Mesenchymal stem cell (in vitro differentiated cells and primary cell): ENCODE measurements at regions not wholly inside any gene's neighbourhood (a gene's known extent, or its start where the extent isn't known, plus 50 kb on each side); places are given as distances from the start of the nearest gene placed in this dataset.

ENCODE experiments used
- DNase-seq: peaks from one replicate; pipeline ENCODE4 v3.0.0-alpha.2; 2013
- H2AFZ ChIP-seq: one replicate; pipeline ENCODE4 v1.6.1; 2013; ENCODE audit warnings: low read depth, mild to moderate bottlenecking, control low read depth, inconsistent platforms, low read length, moderate library complexity
- H2AK5ac ChIP-seq: 2 replicates; pipeline ENCODE4 v1.6.1; 2013; ENCODE audit warnings: low read length, moderate library complexity, mild to moderate bottlenecking, inconsistent platforms; ENCODE audit not compliant: severe bottlenecking
- H2BK120ac ChIP-seq: one replicate; pipeline ENCODE4 v1.6.1; 2013; ENCODE audit warnings: low read depth, mild to moderate bottlenecking, inconsistent platforms, low read length, moderate library complexity
- H2BK12ac ChIP-seq, 2 experiments: one replicate each; pipeline ENCODE4 v1.6.1; 2013; ENCODE audit warnings: inconsistent platforms in 2 of 2, low read length in 2 of 2, mild to moderate bottlenecking in 2 of 2, moderate library complexity in 2 of 2, control low read depth in 1 of 2
- H2BK15ac ChIP-seq: one replicate; pipeline ENCODE4 v1.6.1; 2013; ENCODE audit warnings: mild to moderate bottlenecking, low read depth, inconsistent platforms; ENCODE audit not compliant: poor library complexity, severe bottlenecking
- H2BK5ac ChIP-seq: 2 replicates; pipeline ENCODE4 v1.6.1; 2013; ENCODE audit warnings: low read depth, mild to moderate bottlenecking, low read length, control low read depth, inconsistent platforms; ENCODE audit not compliant: poor library complexity, severe bottlenecking
- H3K14ac ChIP-seq, 2 experiments: one replicate each; pipeline ENCODE4 v1.6.1; 2013; ENCODE audit warnings: inconsistent platforms in 2 of 2, low read length in 2 of 2, control low read depth in 1 of 2, mild to moderate bottlenecking in 1 of 2, moderate library complexity in 1 of 2
- H3K18ac ChIP-seq, 2 experiments: one replicate each; pipeline ENCODE4 v1.6.1; 2013; ENCODE audit warnings: inconsistent platforms in 2 of 2, low read length in 2 of 2, control low read depth in 1 of 2, low read depth in 1 of 2, mild to moderate bottlenecking in 1 of 2
- H3K23ac ChIP-seq, 2 experiments: one replicate each; pipeline ENCODE4 v1.6.1; 2013; ENCODE audit warnings: inconsistent platforms in 2 of 2, low read length in 2 of 2, mild to moderate bottlenecking in 2 of 2, moderate library complexity in 2 of 2, control low read depth in 1 of 2
- H3K27ac ChIP-seq: 2 replicates; pipeline ENCODE4 v1.5.1; 2013; ENCODE audit warnings: mild to moderate bottlenecking, moderate library complexity, low read length, control low read depth, inconsistent platforms; ENCODE audit not compliant: poor library complexity, severe bottlenecking
- H3K27me3 ChIP-seq, 2 experiments: 2 replicates each; pipeline versions ENCODE4 v1.6.1 to v1.7.0; 2013; ENCODE audit warnings: low read length in 2 of 2, mild to moderate bottlenecking in 2 of 2, moderate library complexity in 2 of 2, control low read depth in 1 of 2, inconsistent platforms in 1 of 2; ENCODE audit not compliant: control insufficient read depth in 1 of 2, insufficient read depth in 1 of 2
- H3K36me3 ChIP-seq, 2 experiments: 2 replicates each; pipeline versions ENCODE4 v1.6.1 to v1.7.0; 2013; ENCODE audit warnings: low read length in 2 of 2, control low read depth in 1 of 2, inconsistent platforms in 1 of 2, low read depth in 1 of 2, mild to moderate bottlenecking in 1 of 2; ENCODE audit not compliant: insufficient read depth in 2 of 2, control insufficient read depth in 1 of 2
- H3K4ac ChIP-seq, 2 experiments: one replicate each; pipeline ENCODE4 v1.6.1; 2013; ENCODE audit warnings: inconsistent platforms in 2 of 2, low read length in 2 of 2, mild to moderate bottlenecking in 2 of 2, moderate library complexity in 2 of 2, control low read depth in 1 of 2, low read depth in 1 of 2
- H3K4me1 ChIP-seq: 2 replicates; pipeline ENCODE4 v1.6.1; 2013; ENCODE audit warnings: low read depth, low read length, control low read depth; ENCODE audit not compliant: control insufficient read depth, insufficient read depth
- H3K4me2 ChIP-seq: 2 replicates; pipeline ENCODE4 v1.6.1; 2013; ENCODE audit warnings: low read length, mild to moderate bottlenecking, inconsistent platforms; ENCODE audit not compliant: poor library complexity, severe bottlenecking
- H3K4me3 ChIP-seq, 2 experiments: 2 replicates each; pipeline versions ENCODE4 v1.5.1 to v1.7.0; 2013; ENCODE audit warnings: low read length in 2 of 2, mild to moderate bottlenecking in 2 of 2, control low read depth in 1 of 2, low read depth in 1 of 2; ENCODE audit not compliant: insufficient read depth in 1 of 2
- H3K79me1 ChIP-seq: replicated peaks from 2 replicates; pipeline ENCODE4 v1.6.1; 2013; ENCODE audit warnings: mild to moderate bottlenecking, control low read depth, low read length, inconsistent platforms; ENCODE audit not compliant: poor library complexity, severe bottlenecking
- H3K9ac ChIP-seq: 2 replicates; pipeline ENCODE4 v1.7.0; 2013; ENCODE audit warnings: mild to moderate bottlenecking, low read length, moderate library complexity
- H3K9me3 ChIP-seq: 2 replicates; pipeline ENCODE4 v1.7.0; 2013; ENCODE audit warnings: mild to moderate bottlenecking, low read length; ENCODE audit not compliant: control insufficient read depth
- H4K8ac ChIP-seq: one replicate; pipeline ENCODE4 v1.6.1; 2013; ENCODE audit warnings: inconsistent platforms, mild to moderate bottlenecking, low read length, moderate library complexity
- H4K91ac ChIP-seq: one replicate; pipeline ENCODE4 v1.6.1; 2013; ENCODE audit warnings: mild to moderate bottlenecking, low read length, inconsistent platforms
- WGBS: methylation state at CpG from one replicate; pipeline ENCODE4 v1.1.7; 2013; ENCODE audit warnings: mixed read lengths; 5-methylcytosine and 5-hydroxymethylcytosine counted together

- Histone ChIP-seq H3K36me3 (no peaks in the 10 kb centered on the region), H3K18ac (no peak overlapping the region), H2BK5ac (no peak overlapping the region), H3K27ac (no peak overlapping the region), H3K4me1 (no peaks in the 10 kb centered on the region), H4K91ac (no peak overlapping the region), H2AK5ac (no peak overlapping the region), H2AFZ (no peak overlapping the region), H3K9me3 (no peaks in the 10 kb centered on the region), H4K8ac (no peak overlapping the region), H3K27me3 (no peaks in the 10 kb centered on the region), H2BK15ac (no peak overlapping the region), H2BK120ac (no peak overlapping the region), H2BK12ac (no peak overlapping the region), H3K4me2 (no peak overlapping the region), H3K23ac (no peak overlapping the region), H3K9ac (no peak overlapping the region), H3K4ac (no peak overlapping the region), H3K4me3 (no peak overlapping the region), H3K79me1 (no peaks in the 10 kb centered on the region), H3K14ac (no peak overlapping the region)
- DNase-seq: no peak
- WGBS: 20% methylated on average over 1 of the region's 1 CpG
Measured at GRCh38 chr1:242586360-242586680, 61.8 kb upstream of the PLD5 start.

GRCh38 chr1:242585616-242586359 is 61.3 kb upstream of the PLD5 start:
- DNase-seq: no peak
- Histone ChIP-seq H3K4ac (no peak overlapping the region), H2AFZ (no peak overlapping the region), H4K91ac (no peak overlapping the region), H2BK15ac (no peak overlapping the region), H3K27me3 (no peaks in the 10 kb centered on the region), H2BK12ac (no peak overlapping the region), H3K27ac (no peak overlapping the region), H3K18ac (no peak overlapping the region), H3K9me3 (no peaks in the 10 kb centered on the region), H2AK5ac (no peak overlapping the region), H3K9ac (no peak overlapping the region), H3K79me1 (no peaks in the 10 kb centered on the region), H2BK120ac (no peak overlapping the region), H3K4me2 (no peak overlapping the region), H3K14ac (no peak overlapping the region), H3K4me1 (no peaks in the 10 kb centered on the region), H2BK5ac (no peak overlapping the region), H3K4me3 (no peak overlapping the region), H4K8ac (no peak overlapping the region), H3K23ac (no peak overlapping the region), H3K36me3 (no peaks in the 10 kb centered on the region)
- 74% methylated on average over 8 of the region's 10 CpGs for WGBS

GRCh38 chr1:242582669-242583068 is 58.2 kb upstream of the PLD5 start:
- Histone ChIP-seq H3K4me2 (no peak overlapping the region), H3K9ac (no peak overlapping the region), H3K9me3 (no peaks in the 10 kb centered on the region), H3K14ac (no peak overlapping the region), H3K27ac (no peak overlapping the region), H3K4me1 (no peaks in the 10 kb centered on the region), H2BK15ac (no peak overlapping the region), H3K27me3 (no peaks in the 10 kb centered on the region), H2BK120ac (no peak overlapping the region), H3K4me3 (no peak overlapping the region), H2BK5ac (no peak overlapping the region), H4K8ac (no peak overlapping the region), H3K18ac (no peak overlapping the region), H2AFZ (no peak overlapping the region), H2BK12ac (no peak overlapping the region), H4K91ac (no peak overlapping the region), H3K23ac (no peak overlapping the region), H3K36me3 (no peaks in the 10 kb centered on the region), H3K79me1 (no peaks in the 10 kb centered on the region), H3K4ac (no peak overlapping the region), H2AK5ac (no peak overlapping the region)
- no peak for DNase-seq
- WGBS: 100% methylated on average over 1 of the region's 1 CpG

GRCh38 chr1:242579528-242580235 is 55.2 kb upstream of the PLD5 start:
- no peak overlapping the region for H3K4me3 ChIP-seq
- no peak overlapping the region for H3K27ac ChIP-seq
- WGBS: 57% methylated on average over 2 of the region's 2 CpGs
- H3K9ac ChIP-seq: no peak overlapping the region
- no peak overlapping the region for H2BK15ac ChIP-seq
- H2AK5ac ChIP-seq: no peak overlapping the region
- H3K27me3 ChIP-seq: no peaks in the 10 kb centered on the region
- no peak overlapping the region for H2BK12ac ChIP-seq
- no peak overlapping the region for H3K18ac ChIP-seq
- H3K4me1 ChIP-seq: no peaks in the 10 kb centered on the region
- no peaks in the 10 kb centered on the region for H3K79me1 ChIP-seq
- no peak overlapping the region for H4K8ac ChIP-seq
- no peak for DNase-seq
- no peaks in the 10 kb centered on the region for H3K36me3 ChIP-seq
- H3K14ac ChIP-seq: no peak overlapping the region
- H2BK5ac ChIP-seq: no peak overlapping the region
- no peak overlapping the region for H2AFZ ChIP-seq
- no peak overlapping the region for H3K4ac ChIP-seq
- H3K9me3 ChIP-seq: peaks cover 5% of the 10 kb centered on the region
- H2BK120ac ChIP-seq: no peak overlapping the region
- H4K91ac ChIP-seq: no peak overlapping the region
- H3K23ac ChIP-seq: no peak overlapping the region
- H3K4me2 ChIP-seq: no peak overlapping the region
